ENCODE measurements at regions not wholly inside any gene's neighbourhood (a gene's known extent, or its start where the extent isn't known, plus 50 kb on each side); places are given as distances from the start of the nearest gene placed in this dataset.

- no peak overlapping the region for H3K9ac ChIP-seq
- H3K36me3 ChIP-seq (ENCODE audit: control insufficient read depth, insufficient read depth, low read length) = no peaks in the 10 kb centered on the region
- no peaks in the 10 kb centered on the region for H3K79me2 ChIP-seq
- no peak overlapping the region for H2AFZ ChIP-seq
- no peak for TF ChIP-seq CTCF (IDR thresholded peaks at IDR 0.05)
- H3K9me3 ChIP-seq (ENCODE audit: control insufficient read depth, low read length) = no peaks in the 10 kb centered on the region
- H3K4me3 ChIP-seq (ENCODE audit: low read depth, low read length) = no peak overlapping the region
- H3K4me2 ChIP-seq (ENCODE audit: low read length) = no peak overlapping the region
- no peaks in the 10 kb centered on the region for H3K4me1 ChIP-seq
- H3K27me3 ChIP-seq (ENCODE audit: control insufficient read depth, insufficient read depth, low read length) = no peaks in the 10 kb centered on the region
- no peak overlapping the region for H3K27ac ChIP-seq
Measured at GRCh38 chr10:36555036-36555435, 570.4 kb upstream of the ANKRD30A start.

DNA sequence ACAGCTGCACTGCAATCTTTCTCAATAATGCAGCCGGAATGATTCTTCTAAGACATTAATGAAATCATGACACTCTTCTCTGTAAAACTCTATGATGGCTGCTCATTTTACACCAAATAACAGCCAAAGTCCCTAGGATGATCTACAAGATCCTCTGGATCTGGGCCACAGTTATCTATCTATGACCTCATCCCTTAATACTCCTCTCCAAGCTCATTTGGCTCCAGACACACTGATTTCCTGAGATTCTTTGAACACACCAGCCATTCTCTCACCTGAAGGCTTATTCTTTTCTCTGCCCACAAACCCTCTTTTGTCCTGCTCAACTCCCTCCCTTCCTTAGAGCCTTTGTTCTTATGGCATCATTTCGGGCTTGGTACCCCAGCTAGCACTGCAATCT is 577.4 kb upstream of the ANKRD30A start:
- Histone ChIP-seq H3K4me2 (ENCODE audit: low read length) (no peak overlapping the region), H3K4me3 (ENCODE audit: low read depth, low read length) (no peak overlapping the region), H3K36me3 (ENCODE audit: control insufficient read depth, insufficient read depth, low read length) (no peaks in the 10 kb centered on the region), H2AFZ (no peak overlapping the region), H3K27ac (no peak overlapping the region), H3K9ac (no peak overlapping the region), H3K27me3 (ENCODE audit: control insufficient read depth, insufficient read depth, low read length) (no peaks in the 10 kb centered on the region), H3K79me2 (no peaks in the 10 kb centered on the region), H3K9me3 (ENCODE audit: control insufficient read depth, low read length) (no peaks in the 10 kb centered on the region), H3K4me1 (no peaks in the 10 kb centered on the region)
- no peak for TF ChIP-seq CTCF (IDR thresholded peaks at IDR 0.05)

- Histone ChIP-seq H2AFZ (no peak overlapping the region), H3K27ac (no peak overlapping the region), H3K9ac (no peak overlapping the region), H3K4me2 (ENCODE audit: low read length) (no peak overlapping the region), H3K36me3 (ENCODE audit: control insufficient read depth, insufficient read depth, low read length) (no peaks in the 10 kb centered on the region), H3K27me3 (ENCODE audit: control insufficient read depth, insufficient read depth, low read length) (no peaks in the 10 kb centered on the region), H3K4me1 (no peaks in the 10 kb centered on the region), H3K4me3 (ENCODE audit: low read depth, low read length) (no peak overlapping the region), H3K9me3 (ENCODE audit: control insufficient read depth, low read length) (no peaks in the 10 kb centered on the region), H3K79me2 (no peaks in the 10 kb centered on the region)
- no peak for TF ChIP-seq CTCF (IDR thresholded peaks at IDR 0.05)
Measured at GRCh38 chr10:36542493-36542892, 582.9 kb upstream of the ANKRD30A start.

DNA sequence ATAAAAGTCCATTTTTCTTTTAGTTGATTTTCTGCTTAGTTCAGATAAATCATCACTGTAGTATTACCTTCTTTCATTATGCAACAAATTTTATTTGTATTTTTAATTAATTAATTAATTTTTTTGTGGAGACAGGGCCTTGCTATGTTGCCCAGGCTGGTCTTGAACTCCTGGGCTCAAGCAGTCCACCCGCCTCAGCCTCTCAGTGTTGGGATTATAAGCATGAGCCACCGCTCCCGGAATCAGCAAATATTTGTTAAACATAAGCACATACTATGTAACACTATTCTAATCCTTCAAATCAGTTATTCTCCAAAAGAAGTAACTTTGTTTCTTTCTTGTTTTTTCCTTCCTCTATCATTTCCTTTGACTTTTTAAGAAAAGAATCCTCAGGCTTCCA is 584.8 kb upstream of the ANKRD30A start:
- Histone ChIP-seq H2AFZ (no peak overlapping the region), H3K27me3 (ENCODE audit: control insufficient read depth, insufficient read depth, low read length) (no peaks in the 10 kb centered on the region), H3K9me3 (ENCODE audit: control insufficient read depth, low read length) (no peaks in the 10 kb centered on the region), H3K4me3 (ENCODE audit: low read depth, low read length) (no peak overlapping the region), H3K4me1 (no peaks in the 10 kb centered on the region), H3K79me2 (no peaks in the 10 kb centered on the region), H3K9ac (no peak overlapping the region), H3K27ac (no peak overlapping the region), H3K36me3 (ENCODE audit: control insufficient read depth, insufficient read depth, low read length) (no peaks in the 10 kb centered on the region), H3K4me2 (ENCODE audit: low read length) (no peak overlapping the region)
- TF ChIP-seq CTCF (IDR thresholded peaks at IDR 0.05) = no peak

- Histone ChIP-seq H3K27ac (no peak overlapping the region), H3K9ac (no peak overlapping the region), H3K27me3 (ENCODE audit: control insufficient read depth, insufficient read depth, low read length) (no peaks in the 10 kb centered on the region), H3K9me3 (ENCODE audit: control insufficient read depth, low read length) (no peaks in the 10 kb centered on the region), H2AFZ (no peak overlapping the region), H3K4me2 (ENCODE audit: low read length) (no peak overlapping the region), H3K4me3 (ENCODE audit: low read depth, low read length) (no peak overlapping the region), H3K4me1 (no peaks in the 10 kb centered on the region), H3K36me3 (ENCODE audit: control insufficient read depth, insufficient read depth, low read length) (no peaks in the 10 kb centered on the region), H3K79me2 (no peaks in the 10 kb centered on the region)
- TF ChIP-seq CTCF (IDR thresholded peaks at IDR 0.05) = no peak
Measured at GRCh38 chr10:36538953-36539586, 586.3 kb upstream of the ANKRD30A start.

Data from parathyroid adenoma (tissue), 2 donors.